CD4-positive, alpha-beta T cell treated with Interleukin-6 for 4 hours (primary cell): ENCODE measurements at regions not wholly inside any gene's neighbourhood (a gene's known extent, or its start where the extent isn't known, plus 50 kb on each side); places are given as distances from the start of the nearest gene placed in this dataset.
"Not testable (repeated sequence)": the region's sequence is repeated elsewhere in the genome, so short reads cannot be mapped to it uniquely, and the experiment has no call there.

ENCODE experiments used
- DNase-seq: peaks from one replicate; pipeline ENCODE4 v3.0.0-alpha.2; 2020; ENCODE audit warnings: mixed read lengths

DNA sequence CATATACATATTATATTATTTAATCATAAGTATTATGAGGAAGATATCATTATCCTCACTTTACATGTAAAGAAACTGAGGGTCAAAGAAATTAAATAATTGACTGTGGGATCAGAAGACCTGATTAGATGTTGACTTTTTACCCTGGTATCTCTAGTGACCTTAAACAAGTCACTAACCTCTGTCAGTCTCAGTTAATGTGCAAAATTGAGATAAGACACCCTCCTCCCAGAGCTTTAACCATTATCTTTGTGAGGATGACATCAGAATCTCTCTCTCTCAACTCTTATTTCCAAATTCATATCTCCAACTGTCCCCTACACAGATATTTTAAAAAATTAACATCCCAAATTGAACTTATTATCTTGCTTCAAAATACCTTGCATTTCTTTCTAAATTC lies 177.8 kb downstream of the KLHL28 start:
- DNase-seq, result no peak

DNA sequence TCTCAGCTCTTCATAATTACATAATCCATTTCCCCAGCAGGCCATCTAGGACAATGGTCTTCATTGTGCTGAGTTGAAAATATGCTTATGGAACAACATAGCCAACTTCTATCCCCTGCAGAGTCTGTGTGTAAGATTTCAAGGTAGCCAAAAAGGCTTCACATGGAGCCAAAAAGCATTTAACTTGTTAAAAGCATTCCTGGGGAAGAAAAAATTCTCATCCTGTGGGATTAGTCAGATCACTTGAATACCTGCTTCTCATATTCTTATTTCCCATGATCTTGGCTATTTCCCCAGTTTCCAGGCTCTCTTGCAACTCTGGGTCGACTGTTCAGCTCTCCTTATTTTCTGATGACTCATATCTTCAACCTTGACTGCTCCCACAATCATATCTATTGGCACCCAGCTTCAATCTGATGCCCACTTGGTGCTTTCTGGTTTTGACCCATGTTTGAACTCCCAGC lies 178.9 kb downstream of the KLHL28 start:
- DNase-seq, result no peak

DNA sequence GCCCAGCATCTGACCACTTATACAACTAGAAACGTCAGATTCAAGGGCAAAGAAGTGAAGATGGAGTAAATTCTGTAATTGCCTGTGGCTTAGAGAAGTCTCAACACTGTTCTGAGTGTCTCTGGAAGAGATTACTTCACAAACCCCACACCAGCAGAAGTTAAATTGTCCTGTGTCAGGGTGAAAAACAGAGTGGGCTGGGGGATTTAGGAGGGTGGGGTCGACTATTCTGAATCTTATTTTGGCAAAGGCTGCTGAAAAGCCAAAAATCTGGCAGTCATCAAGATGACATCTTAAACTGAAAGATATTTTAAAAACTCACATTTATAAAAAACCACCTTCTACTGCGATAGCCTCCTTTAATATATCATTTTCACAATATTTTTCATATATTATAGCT lies 180.8 kb downstream of the KLHL28 start:
- no peak for DNase-seq

DNA sequence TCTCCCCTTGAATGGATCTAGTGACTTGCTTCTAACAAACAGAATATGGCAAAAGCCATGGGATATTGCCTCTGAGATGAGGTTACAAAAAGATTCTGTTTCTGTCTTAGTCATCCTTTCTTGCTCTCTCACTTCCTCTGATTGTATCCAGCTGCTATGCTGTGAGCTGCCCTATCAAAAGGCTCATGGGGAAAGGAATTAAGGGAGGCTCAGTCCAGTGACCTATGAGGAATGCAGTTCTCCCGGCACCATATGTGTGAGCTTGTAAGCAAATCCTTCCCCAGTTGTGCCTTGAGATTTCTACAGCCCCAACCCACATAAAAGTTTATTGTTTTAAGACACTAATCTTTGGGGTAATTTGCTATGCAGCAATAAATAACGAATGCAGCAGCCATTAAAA lies 183.1 kb downstream of the KLHL28 start:
- no peak for DNase-seq

DNA sequence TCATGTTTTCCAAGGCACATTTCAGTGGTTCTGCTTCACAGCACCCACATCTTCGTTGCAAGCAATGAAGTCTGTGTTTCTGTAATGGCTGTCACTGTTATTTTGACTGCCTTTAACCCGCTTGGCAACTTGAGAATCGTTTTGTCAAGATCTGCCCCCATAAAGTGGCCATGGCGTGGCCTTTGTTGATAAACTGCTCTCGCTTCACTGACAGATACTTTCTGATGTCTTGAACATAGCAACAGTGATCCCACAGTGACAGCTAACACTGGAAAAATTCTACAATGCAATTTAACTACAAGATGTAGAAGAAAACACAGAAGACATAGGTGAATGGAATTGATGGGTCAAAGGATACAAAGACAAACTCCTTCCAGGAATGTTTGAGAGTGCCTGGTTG lies 184.2 kb downstream of the KLHL28 start:
- no peak for DNase-seq

DNA sequence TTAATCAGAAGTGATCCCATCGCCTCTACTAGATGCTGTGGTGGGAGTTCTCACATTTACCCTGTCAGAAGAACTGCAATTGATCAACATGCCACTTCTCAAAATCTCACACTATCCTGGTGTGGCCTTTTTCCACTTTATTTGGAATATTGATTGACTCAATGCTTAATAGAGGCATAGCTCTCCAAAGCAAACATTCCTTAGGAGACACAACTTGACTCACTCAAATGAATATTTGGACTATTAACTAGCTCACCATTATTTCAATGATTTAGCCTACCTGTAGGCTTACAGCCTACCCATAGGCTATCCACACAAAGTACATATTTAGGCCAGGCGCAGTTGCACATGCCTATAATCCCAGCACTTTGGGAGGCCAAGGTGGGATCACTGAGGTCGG lies 186.5 kb downstream of the KLHL28 start:
- no peak for DNase-seq

DNA sequence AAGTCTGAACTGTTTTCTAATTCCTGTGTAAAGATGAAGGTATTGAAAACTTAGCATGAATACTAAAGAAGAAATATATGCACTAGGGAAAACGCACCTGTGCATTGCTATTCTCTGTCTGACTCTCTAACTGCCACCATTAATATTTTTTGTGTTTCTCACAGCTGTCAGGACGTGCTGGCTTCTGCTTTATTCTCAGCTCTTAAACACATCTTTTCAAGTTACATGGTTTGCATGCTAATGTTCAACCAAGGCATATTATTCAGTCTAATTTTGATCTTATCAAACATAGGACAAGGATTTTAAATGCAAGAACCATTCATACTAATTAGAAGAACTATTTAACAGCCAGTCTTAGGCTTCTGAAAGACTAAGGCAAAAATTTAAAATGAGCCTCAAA lies 187.4 kb downstream of the KLHL28 start:
- no peak for DNase-seq

DNA sequence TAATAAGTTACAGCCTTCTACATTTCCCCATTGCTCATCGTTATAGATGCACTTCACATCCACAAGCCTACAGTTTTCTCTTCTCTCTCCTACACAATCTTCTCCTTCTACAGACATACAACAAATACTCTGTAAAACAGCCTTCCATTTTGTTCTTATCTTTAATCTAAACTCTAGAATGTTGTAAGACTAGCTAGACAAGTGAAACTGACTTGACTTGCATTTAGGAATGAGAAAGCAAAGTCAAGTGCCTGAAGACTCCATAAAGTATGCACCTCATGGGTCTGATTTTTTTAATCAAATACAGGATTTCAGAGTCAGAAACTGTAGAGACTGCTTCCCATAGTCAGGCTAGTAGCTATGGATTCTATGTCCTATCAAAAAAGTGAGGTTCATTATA lies 190.3 kb downstream of the KLHL28 start:
- DNase-seq, result no peak

DNA sequence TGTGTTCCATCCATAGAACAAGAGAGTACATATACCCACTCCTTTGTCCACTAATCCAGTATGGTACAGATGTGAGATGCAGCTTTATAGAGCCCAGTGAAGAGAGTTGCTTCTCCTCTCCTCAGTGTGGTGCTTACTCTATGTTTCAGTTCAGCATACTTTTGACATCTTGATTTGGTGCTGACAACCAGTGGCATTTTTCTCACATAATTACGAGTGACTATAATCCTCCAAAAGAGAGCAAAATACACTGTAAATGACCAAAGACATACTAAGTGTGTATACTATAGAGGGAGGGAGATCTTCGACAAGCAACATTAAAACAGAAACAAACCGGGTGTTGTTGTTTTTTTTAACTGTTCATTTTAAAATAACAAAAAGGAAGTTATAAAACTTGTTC lies 191.5 kb downstream of the KLHL28 start:
- no peak for DNase-seq

DNA sequence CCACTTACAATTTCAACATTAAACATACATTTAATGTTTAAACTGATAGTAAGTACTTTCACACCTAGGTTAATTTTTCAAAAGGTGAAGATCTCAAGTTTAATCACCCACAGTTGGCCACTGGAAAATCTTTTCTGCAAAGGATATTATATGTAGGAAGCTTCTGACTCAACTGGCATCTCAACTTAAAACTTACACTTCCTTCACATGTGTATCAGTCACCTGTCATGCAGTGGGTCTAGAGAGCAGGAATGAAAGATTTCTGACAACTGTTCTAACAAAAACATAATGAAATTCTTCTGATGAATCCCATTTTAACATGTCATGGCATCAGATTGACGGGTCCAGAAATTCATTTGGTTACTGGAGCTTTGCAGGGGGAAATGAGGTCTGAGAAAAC lies 192.8 kb downstream of the KLHL28 start:
- DNase-seq, result no peak

DNA sequence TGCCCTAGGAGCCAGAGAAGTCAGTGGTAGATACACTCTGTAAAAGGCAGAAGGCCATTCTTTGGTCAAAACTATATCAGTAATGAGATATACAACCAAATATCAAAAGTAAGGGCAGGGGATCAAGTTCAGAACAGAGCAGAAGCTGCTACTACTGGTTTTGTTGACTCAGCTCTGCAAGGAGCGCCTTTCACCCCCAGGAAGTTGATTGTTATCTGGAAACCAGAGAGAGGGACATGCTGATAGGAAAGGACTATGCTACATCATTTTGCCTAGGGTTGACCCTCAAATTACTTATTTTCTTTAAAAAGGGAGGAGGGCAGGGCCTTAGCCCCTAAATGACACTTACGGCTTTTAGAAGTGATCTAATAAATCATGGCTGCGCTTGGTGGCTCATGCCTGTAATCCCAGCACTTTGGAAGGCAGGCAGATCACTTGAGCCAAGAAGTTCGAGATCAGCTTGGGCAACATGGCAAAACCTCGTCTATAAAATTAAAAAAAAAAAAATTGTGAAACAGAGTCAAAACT lies 194.0 kb downstream of the KLHL28 start:
- no peak for DNase-seq

DNA sequence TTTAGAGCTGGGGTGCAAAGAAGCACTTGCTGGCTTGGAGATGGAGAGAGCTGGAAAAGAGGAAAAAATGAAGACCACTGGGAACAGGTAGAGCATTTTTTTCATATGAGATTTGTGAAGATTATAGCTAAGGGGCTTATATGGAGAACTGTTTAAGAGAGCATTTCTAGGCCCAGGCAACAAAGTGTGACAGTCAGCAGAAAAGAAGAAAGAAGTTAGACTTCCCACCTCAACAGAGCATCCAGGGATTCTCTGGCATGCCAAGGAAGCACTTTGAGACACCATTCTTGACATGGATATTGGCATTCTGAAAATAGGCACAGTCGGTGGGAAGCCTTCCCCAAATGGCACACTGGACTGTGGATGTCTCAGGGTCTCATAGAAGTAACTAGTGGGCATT lies 195.5 kb downstream of the KLHL28 start:
- no peak for DNase-seq

DNA sequence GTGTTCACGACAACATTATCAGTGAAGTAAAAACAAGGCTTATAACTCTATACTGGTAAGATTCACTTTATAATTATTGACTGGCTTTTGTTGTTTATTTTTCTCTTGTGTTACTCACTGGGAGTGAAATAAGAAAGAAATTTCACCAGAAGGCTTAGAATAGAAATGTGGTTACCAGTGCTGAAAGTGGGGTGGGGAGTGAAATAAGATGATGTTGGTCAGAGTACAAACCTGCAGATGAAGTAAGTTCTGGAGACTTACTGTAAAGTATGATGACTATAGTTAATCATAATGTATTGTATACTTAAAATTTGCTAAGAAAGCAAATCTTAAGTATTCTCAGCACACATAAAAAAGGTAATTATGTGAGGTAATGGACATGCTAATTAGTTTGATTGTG lies 198.4 kb downstream of the KLHL28 start:
- DNase-seq, result no peak

DNA sequence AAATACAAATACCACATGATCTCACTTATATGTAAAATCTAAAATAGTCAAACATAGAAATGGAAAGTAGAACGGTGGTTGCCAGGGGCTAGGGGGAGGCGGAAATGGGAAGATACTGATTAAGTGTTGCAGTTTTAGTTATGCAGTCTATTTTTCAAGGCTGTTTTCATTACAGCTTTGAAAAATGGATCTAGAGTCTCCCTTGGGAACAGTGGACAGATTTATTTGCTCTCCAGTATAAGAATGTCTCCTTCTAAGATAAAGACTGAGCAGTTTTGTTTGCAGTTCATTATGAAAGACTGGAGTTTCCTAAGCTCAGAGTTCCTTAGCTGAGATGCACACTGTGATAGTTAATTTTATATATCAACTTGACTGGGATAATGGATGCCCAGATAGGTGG lies 202.5 kb downstream of the KLHL28 start:
- DNase-seq, result no peak

DNA sequence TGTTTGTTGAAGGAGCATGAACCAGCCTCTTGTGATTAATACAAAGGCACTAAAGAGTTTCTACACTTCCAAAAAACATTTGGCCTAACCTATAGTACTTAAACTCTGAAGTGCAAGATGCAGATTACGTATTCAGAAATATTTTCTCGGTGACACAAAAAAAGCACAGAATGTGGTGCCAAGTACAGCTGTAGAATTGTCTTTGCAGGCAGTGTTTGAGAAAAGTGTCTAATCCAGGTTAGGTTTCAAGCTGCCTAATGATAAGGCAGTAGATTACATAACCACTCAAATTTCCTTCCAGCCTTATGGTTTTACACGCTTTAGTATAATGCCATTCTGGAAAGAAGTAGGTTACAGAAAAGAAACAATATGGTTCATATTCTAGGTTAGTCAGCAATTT lies 205.2 kb downstream of the KLHL28 start:
- no peak for DNase-seq

DNA sequence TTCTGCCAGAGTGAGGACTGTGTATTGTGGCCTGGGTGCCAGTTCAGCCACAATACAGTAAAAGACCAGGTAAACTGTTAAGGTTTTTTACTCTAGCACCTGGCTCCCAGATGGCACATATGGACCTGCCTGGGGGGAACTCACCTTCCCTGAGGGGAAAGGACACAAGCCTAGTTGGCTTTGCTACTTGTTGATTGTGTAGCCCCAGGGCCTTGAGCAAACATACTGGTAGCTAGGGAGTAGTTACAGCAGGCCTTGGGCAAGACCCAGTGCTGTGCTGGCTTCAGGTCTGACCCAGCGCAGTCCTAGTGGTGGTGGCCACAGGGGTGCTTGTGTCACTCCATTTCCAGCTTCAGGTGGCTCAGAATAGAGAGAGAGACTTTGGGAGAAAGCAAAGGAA lies 216.4 kb downstream of the KLHL28 start:
- no peak for DNase-seq

DNA sequence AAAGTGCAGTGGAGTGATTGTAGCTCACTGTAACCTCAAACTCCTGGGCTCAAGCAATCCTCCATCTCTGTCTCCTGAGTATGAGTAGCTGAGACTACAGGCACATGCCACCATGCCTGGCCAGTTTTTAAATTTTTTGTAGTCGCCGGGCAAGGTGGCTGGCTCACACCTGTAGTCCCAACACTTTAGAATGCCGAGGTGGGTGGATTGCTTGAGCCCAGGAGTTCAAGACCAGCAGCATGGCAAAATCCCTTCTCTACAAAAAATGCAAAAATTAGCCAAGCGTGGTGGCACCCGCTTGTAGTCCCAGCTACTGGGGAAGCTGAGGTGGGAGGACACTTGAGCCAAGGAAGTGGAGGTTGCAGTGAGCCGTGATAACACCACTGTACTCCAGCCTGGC lies 219.5 kb downstream of the KLHL28 start:
- no peak for DNase-seq

DNA sequence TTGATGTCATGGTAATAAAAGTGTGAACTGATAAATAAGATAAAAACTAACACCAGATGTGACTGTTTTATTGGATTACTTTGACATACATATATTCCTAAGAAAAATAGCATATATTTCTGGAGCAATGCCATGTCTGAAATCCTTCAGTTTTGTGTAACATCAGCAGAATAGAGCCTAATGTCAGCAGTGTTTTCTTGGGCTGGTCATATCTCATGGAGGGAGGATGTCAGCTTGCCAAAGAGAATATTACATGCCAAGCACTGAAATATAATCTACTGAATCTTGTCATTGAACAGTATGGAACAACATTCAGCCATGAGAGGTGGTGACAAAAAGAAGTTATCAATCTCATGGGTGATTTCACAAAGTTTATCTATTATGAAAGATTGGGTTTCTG lies 220.3 kb downstream of the KLHL28 start:
- DNase-seq, result no peak

DNA sequence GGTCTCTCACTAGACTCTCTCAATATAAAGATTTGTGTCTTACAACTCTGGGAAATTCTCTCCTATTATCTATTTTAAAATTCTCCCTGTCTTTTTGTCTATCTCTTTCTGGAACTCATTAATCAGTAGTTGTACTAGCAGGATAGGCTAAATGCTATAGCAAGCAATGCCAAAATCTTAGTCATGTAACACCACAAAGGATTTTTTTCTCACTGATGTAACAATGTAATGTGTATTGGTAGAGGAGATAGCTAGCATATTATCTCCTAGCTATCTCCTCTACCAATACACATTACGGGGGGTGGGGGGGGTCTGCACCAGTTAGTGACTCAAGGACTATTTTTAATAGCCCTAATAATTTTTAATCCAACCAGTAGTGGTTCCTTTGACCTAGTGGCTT lies 225.4 kb downstream of the KLHL28 start:
- DNase-seq, result no peak

DNA sequence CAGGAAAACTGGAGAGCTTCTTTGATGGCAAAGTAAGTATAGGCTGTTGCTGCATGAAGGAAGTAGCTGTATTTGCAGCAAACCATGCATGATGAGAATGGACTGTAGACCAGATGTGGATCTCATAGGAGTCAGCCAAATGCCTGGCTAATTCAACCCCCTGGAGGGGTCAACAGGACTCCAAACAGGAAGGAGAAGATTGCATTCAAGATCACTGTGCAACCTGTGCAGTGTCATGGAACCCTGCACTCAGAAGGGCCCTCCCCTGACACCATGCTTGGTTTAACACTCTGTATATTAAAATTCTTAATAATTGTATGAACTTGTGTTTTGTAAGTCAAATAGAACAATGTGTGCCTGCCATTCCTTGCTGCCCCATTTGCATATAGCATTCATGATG lies 225.1 kb upstream of the FSCB start:
- no peak for DNase-seq

DNA sequence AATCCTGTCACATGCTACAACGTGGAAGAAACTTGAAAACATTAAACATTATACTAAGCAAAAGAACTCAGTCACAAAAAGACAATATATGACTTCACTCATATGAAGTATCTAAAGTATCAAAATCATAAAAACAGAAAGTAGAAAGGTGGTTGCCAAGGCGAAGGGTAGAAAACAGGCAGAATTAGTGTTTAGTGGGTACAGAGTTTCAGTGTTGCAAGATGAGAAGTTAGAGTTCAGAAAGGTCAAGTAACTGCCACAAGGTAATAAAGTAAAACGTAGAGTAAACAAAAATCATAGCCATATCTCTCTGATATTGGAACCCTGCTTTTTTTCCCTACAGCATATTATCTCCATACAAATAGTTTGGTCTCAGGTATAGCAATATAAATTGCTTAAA lies 223.8 kb upstream of the FSCB start:
- no peak for DNase-seq

DNA sequence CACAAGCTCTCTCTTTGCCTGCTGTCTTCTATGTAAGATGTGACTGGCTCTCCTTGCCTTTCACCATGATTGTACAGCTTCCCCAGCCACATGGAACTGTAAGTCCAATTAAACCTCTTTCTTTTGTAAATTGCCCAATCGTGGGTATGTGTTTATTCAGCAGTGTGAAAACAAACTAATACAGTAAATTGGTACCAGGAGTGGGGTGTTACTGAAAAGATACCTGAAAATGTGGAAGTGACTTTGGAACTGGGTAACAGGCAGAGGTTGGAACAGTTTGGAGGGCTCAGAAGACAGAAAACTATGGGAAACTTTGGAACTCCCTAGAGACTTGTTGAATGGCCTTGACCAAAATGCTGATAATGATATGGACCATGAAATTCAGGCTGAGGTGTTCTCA lies 214.3 kb upstream of the FSCB start:
- not testable (repeated sequence) for DNase-seq

DNA sequence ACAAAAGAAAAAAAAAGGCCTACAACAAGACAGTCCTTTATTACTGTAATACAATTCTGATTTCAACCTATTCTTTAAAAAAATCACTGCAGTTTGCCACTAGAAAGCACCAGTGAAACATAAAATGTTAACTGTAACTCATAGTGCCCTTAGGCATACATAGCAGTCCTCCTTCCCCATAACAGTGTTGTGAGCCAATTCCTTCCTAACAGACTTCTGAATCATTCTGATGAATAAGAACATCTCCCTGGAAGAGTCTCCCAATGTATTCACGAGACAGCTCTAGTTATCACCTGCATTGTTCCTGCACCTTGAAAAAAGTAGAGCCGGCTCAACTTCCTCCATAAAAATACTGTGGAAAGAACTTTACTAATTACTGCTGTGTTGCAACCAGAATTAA lies 213.6 kb upstream of the FSCB start:
- DNase-seq, result no peak

DNA sequence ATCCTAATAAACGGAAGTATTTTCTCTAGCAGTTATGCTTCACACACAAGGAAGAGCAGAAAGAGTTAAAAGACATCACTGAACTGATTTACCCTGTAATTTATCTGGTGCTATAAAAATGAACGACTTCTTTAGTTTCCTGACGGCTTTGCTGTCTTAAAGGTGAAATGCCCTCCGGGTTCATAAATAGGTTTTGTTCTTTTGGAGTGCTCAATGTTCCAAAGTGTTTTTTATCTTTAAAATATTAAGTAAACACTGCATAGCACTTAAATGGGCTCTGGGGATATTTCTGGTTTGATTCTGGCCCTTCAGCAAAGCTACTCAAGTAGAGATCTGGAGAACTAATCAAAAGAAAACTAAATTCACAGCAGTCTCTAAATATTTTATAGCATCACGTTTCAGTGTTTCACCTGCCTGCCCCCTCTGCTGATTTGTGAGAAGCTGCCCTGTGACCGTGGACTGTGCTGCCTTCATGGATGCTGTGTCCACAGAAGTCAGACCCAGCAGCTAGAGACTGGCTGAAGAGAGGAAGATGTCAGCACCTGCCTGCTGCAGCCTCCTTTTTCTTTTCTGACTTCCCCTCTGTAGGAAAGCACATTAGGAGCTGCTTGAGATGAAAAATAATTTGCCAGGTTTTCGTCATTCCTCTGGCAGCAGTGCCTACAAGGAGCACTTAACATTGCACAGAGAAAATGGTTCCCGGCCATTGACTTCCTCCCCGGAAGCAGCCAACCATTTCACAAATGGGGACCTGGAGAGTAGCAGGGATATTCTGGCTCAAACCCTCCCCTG lies 205.1 kb upstream of the FSCB start:
- no peak for DNase-seq
